Aorta (tissue), 5 donors: ENCODE measurements at regions not wholly inside any gene's neighbourhood (a gene's known extent, or its start where the extent isn't known, plus 50 kb on each side); places are given as distances from the start of the nearest gene placed in this dataset.

ENCODE experiments used
- ATAC-seq: fragments of 200-7000 bp; cut with Tn5 transposase; one replicate; pipeline ENCODE4 v1.9.1; 2022; ENCODE audit warnings: moderate library complexity; ENCODE audit not compliant: low FRiP score
- DNase-seq, 2 donors: peaks; one replicate each; pipeline ENCODE4 v3.0.0-alpha.2; 2020
- H3K27ac ChIP-seq, 2 donors: one replicate each; pipeline ENCODE4 v1.5.1; 2013; ENCODE audit warnings: low read length in 2 of 2, mild to moderate bottlenecking in 2 of 2, moderate library complexity in 2 of 2, control low read depth in 1 of 2, inconsistent platforms in 1 of 2, low read depth in 1 of 2
- H3K27me3 ChIP-seq, 2 donors: one replicate each; pipeline ENCODE4 v1.6.1; 2013; ENCODE audit warnings: control low read depth in 1 of 2, low read length in 1 of 2, mild to moderate bottlenecking in 1 of 2, moderate library complexity in 1 of 2; ENCODE audit not compliant: insufficient read depth in 2 of 2, control insufficient read depth in 1 of 2
- H3K36me3 ChIP-seq, 2 donors: one replicate each; pipeline ENCODE4 v1.6.1; 2013; ENCODE audit warnings: control low read depth in 1 of 2, low read length in 1 of 2, mild to moderate bottlenecking in 1 of 2; ENCODE audit not compliant: insufficient read depth in 2 of 2, control insufficient read depth in 1 of 2
- H3K4me1 ChIP-seq, 2 donors: one replicate each; pipeline ENCODE4 v1.6.1; 2013; ENCODE audit warnings: low read length in 2 of 2, control low read depth in 1 of 2, mild to moderate bottlenecking in 1 of 2, moderate library complexity in 1 of 2; ENCODE audit not compliant: insufficient read depth in 2 of 2, control insufficient read depth in 1 of 2
- H3K4me3 ChIP-seq, 2 donors: one replicate each; pipeline ENCODE4 v1.5.1; 2013; ENCODE audit warnings: low read length in 2 of 2, control low read depth in 1 of 2, mild to moderate bottlenecking in 1 of 2
- H3K9me3 ChIP-seq: one replicate; pipeline ENCODE4 v1.6.1; 2013; ENCODE audit warnings: mild to moderate bottlenecking, low read length; ENCODE audit not compliant: control insufficient read depth
- WGBS, 2 donors: extraction: QIAGEN DNeasy Blood & Tissue Kit; methylation state at CpG; one replicate each; pipeline ENCODE4 v1.1.7; 2013; 5-methylcytosine and 5-hydroxymethylcytosine counted together
- intact Hi-C, 2 donors: fragments of 100-400 bp; cut with DNase I; formaldehyde crosslinking; loops; one replicate each; pipeline versions ENCODE4 v1.14.2 to v1.15.0; 2022
- donor health status: healthy with polysubstance abuse.
- donor health status: Bipolar disorder and iron deficiency.
- donor health status: DM: no; HTN: no; CAD: no.
- donor health status: DM: no; HTN: no; CAD: no.
- donor health status: DM: yes; HTN: yes; CAD: no.

DNA sequence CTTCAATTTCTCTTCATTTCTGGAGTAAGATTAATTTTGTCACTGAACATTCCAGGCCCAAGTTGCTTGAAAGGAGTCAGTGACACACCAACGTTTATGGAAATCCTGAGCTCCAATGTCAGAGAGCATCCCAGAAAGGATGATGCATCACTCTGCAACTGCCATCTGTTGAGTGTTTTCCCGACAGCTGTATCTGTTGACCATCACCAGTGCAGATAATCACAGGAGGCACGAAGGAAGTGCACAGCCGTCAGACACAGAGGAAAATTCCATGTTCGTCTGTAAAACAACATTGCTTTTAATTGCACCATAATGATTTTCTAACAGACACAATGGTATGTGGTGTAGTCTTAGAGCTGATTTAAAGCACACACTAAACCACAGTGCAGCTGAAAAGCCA lies 376.7 kb upstream of the ADGRL2 start:
- intact Hi-C loops = no loop called here
- H3K27ac ChIP-seq = no peak overlapping the region
- no peaks in the 10 kb centered on the region for H3K4me1 ChIP-seq
- ATAC-seq (no peak), DNase-seq (no peak)
- no peak overlapping the region for H3K4me3 ChIP-seq
- WGBS, 2 donors = 16 to 17% methylated on average over 5 of the region's 5 CpGs
- H3K9me3 ChIP-seq = no peaks in the 10 kb centered on the region
- H3K36me3 ChIP-seq = no peaks in the 10 kb centered on the region
- no peaks in the 10 kb centered on the region for H3K27me3 ChIP-seq

DNA sequence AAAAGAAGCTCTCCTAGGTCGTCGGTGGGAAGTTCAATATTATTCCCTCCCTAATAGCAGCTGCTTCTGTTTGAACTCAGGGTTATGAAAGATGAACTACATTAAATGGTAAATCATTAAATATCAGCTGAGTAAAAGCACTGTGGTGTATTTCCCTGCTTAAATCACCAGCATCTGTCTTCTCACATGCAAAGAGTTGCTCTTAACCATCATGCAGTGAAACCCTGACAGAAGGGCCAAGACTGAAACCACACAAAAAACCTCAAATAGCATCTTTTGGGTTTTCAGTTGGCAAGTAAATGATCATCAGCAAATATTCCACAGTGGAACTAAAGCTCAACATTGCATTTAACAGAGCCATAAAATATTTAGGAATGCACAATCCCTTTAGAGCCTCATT lies 380.0 kb upstream of the ADGRL2 start:
- Histone ChIP-seq H3K9me3 (no peaks in the 10 kb centered on the region), H3K4me3 (no peak overlapping the region), H3K27ac (no peak overlapping the region), H3K4me1 (no peaks in the 10 kb centered on the region), H3K36me3 (no peaks in the 10 kb centered on the region), H3K27me3 (no peaks in the 10 kb centered on the region)
- ATAC-seq (no peak), DNase-seq (no peak)
- intact Hi-C loops = no loop called here
- WGBS, 2 donors = 89 to 94% methylated on average over 2 of the region's 2 CpGs

- Histone ChIP-seq H3K27ac (no peak overlapping the region), H3K36me3 (no peaks in the 10 kb centered on the region), H3K4me1 (peaks cover 0 to 2% of the 10 kb centered on the region in 2 donors), H3K9me3 (no peaks in the 10 kb centered on the region), H3K27me3 (no peaks in the 10 kb centered on the region), H3K4me3 (no peak overlapping the region)
- WGBS, 2 donors = 16 to 17% methylated on average over 10 of the region's 10 CpGs
- peak; percentile 62 to 84 for DNase-seq
- intact Hi-C loops = no loop called here
- ATAC-seq = peak; percentile 87
These were observed 386.2 kb upstream of the ADGRL2 start for GRCh38 chr1:81414488-81415015.

DNA sequence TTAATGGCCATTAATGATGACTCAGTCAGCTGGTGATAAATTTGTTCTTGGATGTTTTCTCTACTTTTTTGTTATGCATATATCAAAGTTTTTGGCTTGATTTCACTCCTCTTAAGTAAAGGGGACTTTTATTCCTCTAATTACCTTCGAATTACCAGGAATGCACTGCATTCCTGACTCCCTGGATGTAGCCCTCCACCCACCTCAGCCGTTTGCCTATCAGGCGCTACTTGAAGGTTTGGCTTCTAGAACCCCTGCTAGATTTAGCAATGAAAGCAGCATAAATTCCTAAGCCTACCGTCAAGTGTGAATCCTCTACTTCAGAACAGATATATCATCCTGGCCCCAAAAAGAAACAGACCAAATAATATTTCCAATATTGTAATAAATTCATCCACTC lies 387.8 kb upstream of the ADGRL2 start:
- Histone ChIP-seq H3K4me3 (no peak overlapping the region), H3K36me3 (no peaks in the 10 kb centered on the region), H3K9me3 (no peaks in the 10 kb centered on the region), H3K4me1 (peaks cover 0 to 7% of the 10 kb centered on the region in 2 donors), H3K27ac (no peak overlapping the region), H3K27me3 (no peaks in the 10 kb centered on the region)
- ATAC-seq (no peak), DNase-seq (no peak)
- 80% methylated on average over 4 of the region's 4 CpGs for WGBS, 2 donors
- intact Hi-C loops = no loop called here

DNA sequence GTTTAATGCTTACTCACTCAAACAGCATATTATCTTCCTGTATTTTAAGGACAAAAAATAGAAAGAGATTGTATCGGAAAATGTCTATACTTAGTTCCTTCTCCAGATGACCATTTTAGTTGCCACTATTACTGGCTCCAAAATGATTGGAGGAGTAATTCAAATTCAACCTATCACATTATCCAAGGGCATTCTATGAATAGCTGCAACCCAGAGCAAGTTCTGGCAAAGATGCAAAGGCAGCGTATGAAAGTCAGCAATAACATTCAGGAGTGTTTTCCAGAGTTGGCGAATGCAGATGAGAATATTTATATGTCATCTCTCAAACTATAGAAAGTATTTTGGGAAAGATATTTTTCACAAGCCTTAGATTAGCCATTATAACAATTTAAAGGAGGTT lies 389.8 kb upstream of the ADGRL2 start:
- Histone ChIP-seq H3K27me3 (no peaks in the 10 kb centered on the region), H3K27ac (no peak overlapping the region), H3K4me1 (peaks cover 1 to 15% of the 10 kb centered on the region in 2 donors), H3K9me3 (no peaks in the 10 kb centered on the region), H3K4me3 (no peak overlapping the region), H3K36me3 (no peaks in the 10 kb centered on the region)
- DNase-seq (no peak), ATAC-seq (no peak)
- WGBS, 2 donors = 2 to 8% methylated on average over 3 of the region's 3 CpGs
- intact Hi-C loops = no loop called here

DNA sequence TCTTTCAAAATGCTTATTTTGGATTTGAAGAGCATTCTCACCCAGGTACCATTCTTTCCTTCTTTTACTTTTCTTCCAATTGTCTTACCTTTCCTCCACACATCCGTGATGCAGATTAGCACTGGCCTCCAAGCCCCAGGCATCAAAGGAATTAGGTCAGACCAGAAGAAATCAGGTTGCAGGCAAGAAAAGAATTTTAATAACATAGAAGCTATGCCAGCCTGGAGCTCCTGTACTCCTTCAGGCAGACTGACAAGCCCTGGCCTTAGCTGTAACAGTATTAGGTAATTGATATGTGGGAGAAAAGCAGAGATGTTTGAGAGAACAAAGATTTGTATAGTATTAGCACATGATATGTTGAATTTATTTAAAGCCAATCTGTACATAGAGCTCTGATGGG lies 390.4 kb upstream of the ADGRL2 start:
- intact Hi-C loops = no loop called here
- WGBS, 2 donors = 6 to 9% methylated on average over 1 of the region's 1 CpG
- ATAC-seq = no peak

GRCh38 chr1:81409780-81410274 lies 390.9 kb upstream of the ADGRL2 start:
- Histone ChIP-seq H3K9me3 (no peaks in the 10 kb centered on the region), H3K4me3 (no peak overlapping the region), H3K4me1 (peaks cover 1 to 15% of the 10 kb centered on the region in 2 donors), H3K27ac (peak overlapping the region in 1 of 2 donors; percentile 36), H3K36me3 (no peaks in the 10 kb centered on the region), H3K27me3 (no peaks in the 10 kb centered on the region)
- no peak for ATAC-seq
- no peak for DNase-seq
- intact Hi-C loops = no loop called here
- WGBS, 2 donors = 6 to 16% methylated on average over 3 of the region's 3 CpGs

More for the DNA sequence above, 390.4 kb upstream of the ADGRL2 start:
- Histone ChIP-seq H3K9me3 (no peaks in the 10 kb centered on the region), H3K4me1 (peaks cover 1 to 15% of the 10 kb centered on the region in 2 donors), H3K36me3 (no peaks in the 10 kb centered on the region), H3K27ac (peak overlapping the region in 1 of 2 donors; percentile 36), H3K4me3 (no peak overlapping the region), H3K27me3 (no peaks in the 10 kb centered on the region)
- DNase-seq = no peak

- Histone ChIP-seq H3K27ac (no peak overlapping the region), H3K4me1 (peaks cover 1 to 15% of the 10 kb centered on the region in 2 donors), H3K27me3 (no peaks in the 10 kb centered on the region), H3K36me3 (no peaks in the 10 kb centered on the region), H3K4me3 (no peak overlapping the region), H3K9me3 (no peaks in the 10 kb centered on the region)
- ATAC-seq = no peak
- DNase-seq = no peak
- intact Hi-C loops = no loop called here
These were observed 391.5 kb upstream of the ADGRL2 start for GRCh38 chr1:81409262-81409661.

- ATAC-seq = no peak
- intact Hi-C loops = no loop called here
These were observed 392.3 kb upstream of the ADGRL2 start for GRCh38 chr1:81408419-81408818.

More at GRCh38 chr1:81408419-81408818, 392.3 kb upstream of the ADGRL2 start:
- no peak overlapping the region for H3K27ac ChIP-seq
- peaks cover 1 to 15% of the 10 kb centered on the region in 2 donors for H3K4me1 ChIP-seq
- H3K9me3 ChIP-seq = no peaks in the 10 kb centered on the region
- no peak for DNase-seq
- H3K36me3 ChIP-seq = no peaks in the 10 kb centered on the region
- H3K27me3 ChIP-seq = no peaks in the 10 kb centered on the region
- H3K4me3 ChIP-seq = no peak overlapping the region
- WGBS, 2 donors = 53 to 58% methylated on average over 6 of the region's 6 CpGs
